ENCODE measurements at regions not wholly inside any gene's neighbourhood (a gene's known extent, or its start where the extent isn't known, plus 50 kb on each side); places are given as distances from the start of the nearest gene placed in this dataset.

GRCh38 chr11:45362636-45363035 is 76.5 kb upstream of the SYT13 start:
- TF ChIP-seq POLR2AphosphoS5 (IDR thresholded peaks at IDR 0.05; ENCODE audit: low read depth, low read length) (no peak), TAF1 (IDR thresholded peaks at IDR 0.05; ENCODE audit: low read depth, low read length) (no peak), POLR2A (IDR thresholded peaks at IDR 0.05; ENCODE audit: low read depth, low read length) (no peak)
